NCI-H446 treated with DMSO at 0.1 percent for 48 hours (cell line): ENCODE measurements at regions not wholly inside any gene's neighbourhood (a gene's known extent, or its start where the extent isn't known, plus 50 kb on each side); places are given as distances from the start of the nearest gene placed in this dataset.
"Not testable (repeated sequence)": the region's sequence is repeated elsewhere in the genome, so short reads cannot be mapped to it uniquely, and the experiment has no call there.

Experiments used
- DNase-seq: peaks from one replicate; lab custom pipeline; 2025; lab: John Stamatoyannopoulos, UW

GRCh38 chr4:101730291-101731117 is 60.0 kb upstream of the BANK1 start:
- DNase-seq, result peak; percentile 70

- no peak for DNase-seq
Observed at GRCh38 chr4:101727238-101727637, 63.3 kb upstream of the BANK1 start.

- DNase-seq, result no peak
Observed at GRCh38 chr4:101724093-101724492, 66.4 kb upstream of the BANK1 start.

DNA sequence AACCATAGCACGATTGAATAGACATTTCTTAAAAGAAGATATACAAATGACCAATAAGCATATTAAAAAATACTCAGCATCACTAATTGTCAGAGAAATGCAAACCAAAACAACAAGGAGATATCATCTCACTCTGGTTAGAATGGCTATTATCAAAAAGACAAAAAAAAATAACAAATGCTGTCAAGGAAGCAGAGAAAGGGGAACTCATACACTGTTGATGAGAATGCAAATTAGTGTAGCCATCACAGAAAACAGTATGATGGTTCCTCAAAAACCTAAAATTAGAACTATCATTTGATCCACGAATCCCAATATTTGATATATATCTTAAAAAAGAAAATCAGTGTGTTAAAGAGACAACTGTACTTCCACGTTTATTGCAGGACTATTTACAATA is 71.7 kb upstream of the BANK1 start:
- DNase-seq, result no peak

GRCh38 chr4:101711590-101712260 is 78.8 kb upstream of the BANK1 start:
- DNase-seq, result peak; percentile 99

DNA sequence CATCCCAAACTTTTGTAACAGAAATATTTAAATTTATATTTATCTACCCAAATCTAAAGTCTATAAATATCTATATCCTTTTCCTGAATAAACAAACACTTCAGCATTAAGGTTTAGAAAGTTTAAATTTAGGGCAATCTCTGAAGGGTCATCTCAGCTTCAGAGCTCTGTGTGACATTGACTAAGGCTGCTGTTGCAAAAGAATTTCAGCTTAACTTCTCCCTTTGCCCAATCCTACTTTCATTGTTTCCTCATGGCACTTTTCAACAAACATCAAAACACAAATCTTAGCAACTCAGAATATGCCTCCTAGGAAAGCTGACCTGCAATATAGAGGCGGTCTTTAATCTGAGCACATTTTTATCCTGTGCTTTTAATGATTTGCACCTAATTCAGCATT is 79.7 kb upstream of the BANK1 start:
- DNase-seq, result no peak

- peak; percentile 52 for DNase-seq
Observed at GRCh38 chr4:101708293-101709039, 82.1 kb upstream of the BANK1 start.

DNA sequence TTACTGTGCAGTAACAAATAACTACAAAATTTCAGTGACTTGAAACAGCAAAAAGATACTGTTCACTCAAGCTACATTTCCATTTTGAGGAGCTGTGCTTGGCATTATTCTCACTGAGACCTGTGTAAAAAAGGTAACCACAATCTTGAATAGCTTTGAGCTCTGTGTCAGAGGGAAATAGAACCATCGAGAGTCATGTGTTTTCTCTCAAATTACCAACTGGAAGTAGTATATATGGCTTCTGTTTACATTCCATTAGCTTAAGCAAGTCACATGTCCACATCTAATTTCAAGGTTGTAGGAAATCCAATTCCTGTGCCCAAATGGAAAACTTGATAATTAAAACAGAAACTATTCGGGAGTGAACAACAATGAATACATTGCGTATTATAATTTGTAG is 82.9 kb upstream of the BANK1 start:
- no peak for DNase-seq

- DNase-seq, result no peak
Observed at GRCh38 chr4:101706535-101707057, 83.9 kb upstream of the BANK1 start.

- no peak for DNase-seq
Observed at GRCh38 chr4:101701551-101701950, 89.0 kb upstream of the BANK1 start.

DNA sequence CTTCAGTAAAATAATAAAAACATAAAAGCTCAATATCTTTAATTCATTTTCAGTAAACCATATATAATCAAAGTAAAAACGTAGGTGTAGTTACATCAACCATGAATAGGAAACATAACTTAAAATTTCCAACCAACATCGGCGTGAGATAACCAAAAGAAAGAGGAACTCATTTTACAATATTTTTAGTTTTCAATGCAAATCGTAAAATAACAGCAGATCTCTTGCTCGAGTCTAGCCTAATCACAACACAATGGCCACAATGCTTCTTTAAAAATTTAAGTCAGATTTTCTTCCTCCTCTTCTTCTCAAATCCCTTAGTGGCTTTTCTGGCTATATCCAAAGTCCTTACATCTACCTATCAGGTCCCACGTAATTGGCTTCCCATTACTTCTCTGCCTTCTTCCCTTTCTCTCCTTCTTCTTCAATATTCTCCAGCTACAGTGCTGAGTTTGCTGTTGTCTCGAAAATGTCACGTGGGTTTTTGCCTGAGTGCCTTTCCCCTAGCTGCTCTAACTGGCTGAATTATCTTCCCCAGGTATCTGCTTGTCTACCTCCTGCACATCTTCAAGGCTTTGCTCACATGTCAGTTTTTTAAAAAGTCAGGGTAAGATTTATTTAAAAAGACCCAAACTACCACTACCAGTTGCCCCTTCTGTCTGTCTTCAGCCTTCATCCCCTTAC is 90.9 kb upstream of the BANK1 start:
- no peak for DNase-seq

- peak; percentile 53 for DNase-seq
Observed at GRCh38 chr4:101697266-101697665, 93.3 kb upstream of the BANK1 start.

DNA sequence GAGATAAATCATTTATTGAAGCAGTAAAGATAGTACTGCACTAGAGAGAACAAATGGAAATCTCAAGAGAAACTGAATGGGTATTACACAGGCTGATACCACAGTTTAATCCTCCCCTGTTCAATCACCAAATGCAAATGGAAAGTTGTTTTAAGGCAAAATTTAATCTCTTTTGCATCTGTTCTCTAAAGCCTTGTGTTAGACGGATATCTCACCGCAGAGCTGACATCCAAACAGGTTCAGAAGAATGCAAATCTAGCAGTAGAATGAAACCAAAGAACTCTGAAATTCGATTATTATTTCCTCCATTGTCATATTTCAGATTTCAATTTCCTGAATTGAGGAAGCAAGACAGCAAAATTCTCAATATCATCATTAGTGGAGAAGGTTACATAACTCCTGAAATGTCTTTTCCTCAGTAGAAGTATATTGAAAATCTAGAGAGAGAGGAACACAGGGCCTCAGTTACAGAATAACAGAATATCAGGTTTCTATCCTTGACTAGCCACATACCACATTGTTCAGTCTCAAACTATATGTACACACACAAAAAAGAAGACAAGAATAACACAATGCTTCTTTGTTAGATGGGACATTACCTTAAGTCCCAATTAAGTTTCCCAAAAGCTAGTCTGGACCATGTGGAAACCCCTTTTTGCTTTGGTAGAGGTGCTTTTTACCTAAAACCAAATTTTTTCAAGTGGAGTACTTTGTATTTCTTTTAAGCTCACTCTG is 94.1 kb upstream of the BANK1 start:
- DNase-seq, result no peak

DNA sequence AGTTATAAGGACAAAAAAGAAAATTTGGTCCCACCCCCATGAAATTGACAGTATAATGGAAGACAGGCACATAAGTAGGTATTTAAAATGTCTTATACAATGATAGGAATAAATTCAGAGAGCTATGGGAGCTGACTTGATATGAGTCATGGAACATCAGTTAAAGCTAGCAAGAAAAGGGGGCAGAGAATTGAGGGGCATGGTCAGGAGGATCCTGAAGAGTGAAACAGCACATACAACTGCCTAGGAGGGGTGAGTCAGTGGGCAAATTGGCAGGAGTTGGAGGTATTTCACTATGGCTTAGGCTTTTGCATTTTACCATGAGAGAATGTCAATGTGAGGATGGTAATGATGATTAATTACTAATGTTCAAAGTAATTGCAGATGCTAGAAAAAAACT is 95.4 kb upstream of the BANK1 start:
- peak; percentile 83 for DNase-seq

- DNase-seq, result not testable (repeated sequence)
Observed at GRCh38 chr4:101694403-101694802, 96.1 kb upstream of the BANK1 start.

- peak; percentile 89 for DNase-seq
Observed at GRCh38 chr4:101693842-101694398, 96.6 kb upstream of the BANK1 start.

DNA sequence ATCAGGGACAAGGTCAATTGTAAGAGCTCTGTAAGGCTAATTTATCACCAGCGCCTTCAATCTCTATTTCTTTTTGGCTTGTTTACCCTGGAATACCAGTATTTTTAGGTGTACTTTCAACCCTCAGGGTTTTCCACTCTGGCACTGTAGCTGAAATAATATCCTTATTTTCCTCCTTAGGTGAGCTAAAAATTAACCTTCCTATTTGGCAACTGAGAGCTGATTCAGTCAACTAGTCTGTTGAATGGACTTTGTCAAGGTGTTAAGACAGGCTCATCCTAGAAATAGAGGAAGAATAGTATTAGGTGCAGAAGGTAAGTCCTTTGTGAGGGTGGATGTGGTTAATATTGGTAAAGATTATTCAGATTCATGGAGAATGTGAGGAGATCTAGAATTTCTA is 101.3 kb upstream of the BANK1 start:
- no peak for DNase-seq

DNA sequence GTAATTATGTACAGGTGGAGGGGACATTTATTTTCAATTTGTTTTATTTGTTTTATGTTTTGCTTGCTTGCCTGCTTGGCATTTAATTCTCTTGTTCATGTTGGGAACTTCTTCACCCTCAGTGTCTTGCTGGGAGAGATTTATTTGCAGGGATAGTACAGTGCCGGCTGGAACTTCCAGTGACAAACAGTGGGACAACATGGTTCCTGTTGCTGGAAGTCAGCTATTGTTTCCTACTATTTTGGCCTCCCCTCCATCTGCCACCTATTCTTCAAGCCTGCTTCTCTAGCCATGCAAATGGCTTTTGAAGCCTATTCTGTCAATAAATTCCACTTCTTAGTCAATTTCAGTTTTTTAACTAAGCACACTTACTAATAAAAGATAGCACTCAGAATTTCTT is 105.4 kb upstream of the BANK1 start:
- peak; percentile 29 for DNase-seq

- DNase-seq, result peak; percentile 93
Observed at GRCh38 chr4:101682946-101683345, 107.6 kb upstream of the BANK1 start.

GRCh38 chr4:101678180-101678579 is 112.3 kb upstream of the BANK1 start:
- peak; percentile 98 for DNase-seq

DNA sequence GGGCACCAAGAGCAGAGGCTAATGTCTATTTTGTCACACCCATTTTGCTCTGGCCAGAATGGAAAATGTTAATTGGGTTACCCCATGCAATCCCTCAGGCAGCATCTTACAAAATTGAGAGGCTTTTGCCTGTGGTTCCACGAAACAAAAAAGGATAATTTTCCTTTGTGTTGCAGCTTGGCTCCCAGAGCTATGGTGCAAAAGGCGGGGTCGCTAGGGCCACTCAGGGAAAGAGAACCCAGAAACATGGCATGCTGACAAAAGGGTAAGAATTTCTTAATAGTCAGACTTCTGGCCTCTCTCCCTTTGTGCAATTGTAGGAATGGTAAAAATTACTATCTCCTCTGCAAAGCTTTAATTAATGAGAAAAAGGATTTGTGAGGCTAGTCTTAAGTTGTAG is 119.6 kb upstream of the BANK1 start:
- DNase-seq, result no peak
